Left lung (tissue), 4 donors: ENCODE measurements at regions not wholly inside any gene's neighbourhood (a gene's known extent, or its start where the extent isn't known, plus 50 kb on each side); places are given as distances from the start of the nearest gene placed in this dataset.
A peak's percentile ranks its signal among the peaks of the same experiment; 100 is the strongest.

Experiments used
- ATAC-seq: fragments of 200-7000 bp; cut with Tn5 transposase; one replicate; pipeline ENCODE4 v1.9.1; 2020; ENCODE audit warnings: moderate library complexity
- DNase-seq, 4 donors: peaks; one replicate each; pipeline ENCODE4 v3.0.0-alpha.2; 2013 to 2020
- H3K27ac ChIP-seq, 2 donors: fragments of 200-600 bp; sonication (generic) in 1 of 2; one replicate each; pipeline versions ENCODE4 v1.5.0 to v1.8.0; 2020 to 2021
- H3K27me3 ChIP-seq, 2 donors: fragments of 200-600 bp; sonication (generic) in 1 of 2; one replicate each; pipeline versions ENCODE4 v1.5.0 to v1.8.0; 2020 to 2021
- H3K36me3 ChIP-seq, 2 donors: fragments of 200-600 bp; sonication (generic) in 1 of 2; one replicate each; pipeline versions ENCODE4 v1.5.0 to v1.8.0; 2020 to 2021
- H3K4me1 ChIP-seq, 2 donors: fragments of 200-600 bp; one replicate each; pipeline ENCODE4 v1.8.0; 2021
- H3K4me3 ChIP-seq, 2 donors: fragments of 200-600 bp; sonication (generic) in 1 of 2; one replicate each; pipeline versions ENCODE4 v1.5.0 to v1.8.0; 2020 to 2021; ENCODE audit warnings: mild to moderate bottlenecking in 1 of 2
- H3K9me3 ChIP-seq, 2 donors: fragments of 200-600 bp; sonication (generic) in 1 of 2; one replicate each; pipeline versions ENCODE4 v1.5.0 to v1.8.0; 2020 to 2021
- CTCF ChIP-seq, 2 donors: fragments of 200-600 bp; sonication (generic) in 1 of 2; IDR thresholded peaks; one replicate each; pipeline versions ENCODE4 v1.5.0 to v1.8.0; 2021; ENCODE audit warnings: antibody characterized with exemption in 2 of 2
- intact Hi-C, 2 donors: fragments of 100-400 bp; cut with DNase I; formaldehyde crosslinking; loops; one replicate each; pipeline versions ENCODE4 v1.11.2 to v1.14.2; 2022
- donor health status: DM: no; HTN: yes; CAD: no.
- donor health status: DM: no; HTN: no; CAD: no.

DNA sequence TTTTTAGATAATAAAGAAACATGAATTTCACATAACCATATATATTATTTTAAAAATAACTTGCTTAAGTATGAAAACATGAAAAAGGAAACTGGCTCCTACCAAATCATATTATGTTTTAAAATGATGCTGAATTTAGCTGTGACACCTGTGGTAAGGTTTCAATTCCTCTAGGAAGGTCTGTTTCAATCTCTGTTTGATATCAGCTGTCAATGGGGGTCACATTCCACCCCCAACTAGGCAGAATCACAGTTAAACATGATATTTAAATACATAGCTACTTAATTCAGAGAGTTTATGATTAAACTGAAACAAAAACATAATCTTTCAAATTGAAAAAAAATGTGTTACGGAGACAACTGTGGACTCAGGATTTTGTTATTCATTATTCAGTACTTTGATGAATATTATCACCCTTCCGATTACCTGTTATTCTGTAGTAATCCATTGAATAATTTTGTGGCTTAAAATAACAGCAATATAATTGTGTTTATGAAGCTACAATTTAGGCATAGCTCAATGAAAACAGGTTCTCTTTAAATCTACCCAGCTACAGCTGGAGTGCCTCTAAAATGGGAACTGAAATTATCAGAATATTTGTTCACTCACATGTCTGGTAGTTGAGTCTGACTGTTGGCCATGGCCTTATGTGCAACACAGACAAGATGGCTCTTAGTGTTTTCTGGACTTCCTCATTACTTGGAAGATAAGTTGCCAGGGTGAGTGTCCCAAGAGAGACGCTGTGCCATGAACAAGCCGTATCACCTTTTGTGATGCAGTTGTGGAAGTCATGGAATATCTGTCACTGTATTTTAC lies 244.6 kb upstream of the ANO3 start:
- H3K4me3 ChIP-seq = no peak overlapping the region
- intact Hi-C loops = no loop called here
- TF ChIP-seq CTCF (IDR thresholded peaks at IDR 0.05) = no peak
- no peak overlapping the region for H3K27ac ChIP-seq
- no peaks in the 10 kb centered on the region for H3K9me3 ChIP-seq
- no peak for DNase-seq
- H3K27me3 ChIP-seq = no peaks in the 10 kb centered on the region
- no peaks in the 10 kb centered on the region for H3K36me3 ChIP-seq
- no peaks in the 10 kb centered on the region for H3K4me1 ChIP-seq
- ATAC-seq = no peak

- no peaks in the 10 kb centered on the region for H3K4me1 ChIP-seq
- TF ChIP-seq CTCF (IDR thresholded peaks at IDR 0.05) = no peak
- H3K36me3 ChIP-seq = no peaks in the 10 kb centered on the region
- H3K27ac ChIP-seq = no peak overlapping the region
- DNase-seq = no peak
- H3K9me3 ChIP-seq = no peaks in the 10 kb centered on the region
- H3K4me3 ChIP-seq = no peak overlapping the region
- H3K27me3 ChIP-seq = no peaks in the 10 kb centered on the region
- ATAC-seq = no peak
- intact Hi-C loops = no loop called here
These were observed 243.5 kb upstream of the ANO3 start for GRCh38 chr11:26088391-26088790.

GRCh38 chr11:26090651-26091050 lies 241.3 kb upstream of the ANO3 start:
- Histone ChIP-seq H3K4me3 (no peak overlapping the region), H3K4me1 (no peaks in the 10 kb centered on the region), H3K9me3 (peaks cover 0 to 1% of the 10 kb centered on the region in 2 donors), H3K27ac (no peak overlapping the region), H3K36me3 (no peaks in the 10 kb centered on the region), H3K27me3 (no peaks in the 10 kb centered on the region)
- no peak for TF ChIP-seq CTCF (IDR thresholded peaks at IDR 0.05)
- no peak for ATAC-seq
- DNase-seq = peak in 1 of 4 donors; percentile 25
- intact Hi-C loops = no loop called here

GRCh38 chr11:26093206-26093605 lies 238.7 kb upstream of the ANO3 start:
- H3K9me3 ChIP-seq = peaks cover 0 to 1% of the 10 kb centered on the region in 2 donors
- H3K36me3 ChIP-seq = no peaks in the 10 kb centered on the region
- no peak for DNase-seq
- intact Hi-C loops = no loop called here
- no peak overlapping the region for H3K4me3 ChIP-seq
- no peaks in the 10 kb centered on the region for H3K27me3 ChIP-seq
- ATAC-seq = no peak
- TF ChIP-seq CTCF (IDR thresholded peaks at IDR 0.05) = no peak
- H3K27ac ChIP-seq = no peak overlapping the region
- no peaks in the 10 kb centered on the region for H3K4me1 ChIP-seq

- no peak for ATAC-seq
- H3K27ac ChIP-seq = no peak overlapping the region
- no peak for DNase-seq
- peaks cover 0 to 1% of the 10 kb centered on the region in 2 donors for H3K9me3 ChIP-seq
- no peaks in the 10 kb centered on the region for H3K27me3 ChIP-seq
- no peaks in the 10 kb centered on the region for H3K4me1 ChIP-seq
- H3K36me3 ChIP-seq = no peaks in the 10 kb centered on the region
- TF ChIP-seq CTCF (IDR thresholded peaks at IDR 0.05) = no peak
- no peak overlapping the region for H3K4me3 ChIP-seq
- intact Hi-C loops = no loop called here
These were observed 236.6 kb upstream of the ANO3 start for GRCh38 chr11:26095340-26095739.
